HCT116 (cell line): ENCODE measurements at regions not wholly inside any gene's neighbourhood (a gene's known extent, or its start where the extent isn't known, plus 50 kb on each side); places are given as distances from the start of the nearest gene placed in this dataset.

ENCODE experiments used
- ATAC-seq: fragments of 200-7000 bp; cut with Tn5 transposase; 2 replicates; pipeline ENCODE4 v1.9.1; 2020; ENCODE audit warnings: mild to moderate bottlenecking, moderate library complexity
- BruUV-seq: library from RNA; stranded (reverse); fragments of 400-500 nt; replicated peaks from 2 replicates; lab custom pipeline; 2021; lab: Mats Ljungman, UMichigan
- CTCF ChIA-PET: fragments of 300-600 bp; sonication (Branson Sonifier 250); formaldehyde crosslinking; loops from one replicate; lab custom pipeline; 2021; ENCODE audit warnings: antibody characterized with exemption; lab: Charles Lee
- POLR2A ChIA-PET: fragments of 300-600, 350-600 bp; sonication (Branson Sonifier 250); formaldehyde crosslinking; loops from one replicate; lab custom pipeline; 2021; ENCODE audit warnings: antibody characterized with exemption; lab: Charles Lee
- RAD21 ChIA-PET, 2 experiments: fragments of 300-600 bp; sonication (Branson Sonifier 250); formaldehyde crosslinking; loops; one replicate each; lab custom pipeline; 2023; ENCODE audit warnings: low total read pairs in 2 of 2; ENCODE audit not compliant: uncharacterized antibody in 2 of 2, unreplicated experiment in 2 of 2, low non-redundant PET in 1 of 2; lab: Charles Lee
- DNase-seq: peaks from one replicate; pipeline ENCODE4 v3.0.0-alpha.2; 2010; ENCODE audit warnings: low read depth, low spot score
- H2AFZ ChIP-seq: fragments of 200-600 bp; shearing (Covaris generic), sonication (generic); 2 replicates; pipeline ENCODE4 v1.6.1; 2017; ENCODE audit warnings: low read depth, mixed run types, mixed read lengths, antibody characterized with exemption, low read length; ENCODE audit not compliant: poor library complexity, severe bottlenecking
- H3K27ac ChIP-seq: 2 replicates; pipeline ENCODE4 v1.5.1; 2012; ENCODE audit warnings: low read depth, low read length
- H3K27me3 ChIP-seq: fragments of 200-600 bp; sonication (generic); 2 replicates; pipeline ENCODE4 v1.6.1; 2016; ENCODE audit warnings: mixed run types, low read length, mixed read lengths; ENCODE audit not compliant: insufficient read depth
- H3K36me3 ChIP-seq, 2 experiments: fragments of 200-500 bp in 1 of 2; fragments of 200-600 bp in 1 of 2; sonication (Bioruptor generic) in 1 of 2; sonication (generic) in 1 of 2; 2 replicates each; pipeline versions ENCODE4 v1.5.1 to v1.6.1; 2014 to 2016; ENCODE audit warnings: low read length in 2 of 2, inconsistent platforms in 1 of 2, mixed read lengths in 1 of 2, mixed run types in 1 of 2; ENCODE audit not compliant: insufficient read depth in 2 of 2, control insufficient read depth in 1 of 2
- H3K4me1 ChIP-seq, 2 experiments: fragments of 200-600 bp in 1 of 2; sonication (generic) in 1 of 2; 2 replicates each; pipeline versions ENCODE4 v1.5.1 to v1.6.1; 2012 to 2017; ENCODE audit warnings: low read length in 2 of 2, inconsistent platforms in 1 of 2, mild to moderate bottlenecking in 1 of 2, mixed read lengths in 1 of 2, mixed run types in 1 of 2, moderate library complexity in 1 of 2; ENCODE audit not compliant: insufficient read depth in 2 of 2, control insufficient read depth in 1 of 2
- H3K4me2 ChIP-seq: fragments of 200-600 bp; sonication (generic); 2 replicates; pipeline ENCODE4 v1.6.1; 2017; ENCODE audit warnings: mixed run types, low read length, mixed read lengths
- H3K4me3 ChIP-seq, 2 experiments: fragments of 200-600 bp in 1 of 2; sonication (generic) in 1 of 2; replicated peaks in 1 of 2; 2 replicates each; pipeline ENCODE4 v1.5.1; 2011 to 2016; ENCODE audit warnings: low read length in 2 of 2, control low read depth in 1 of 2, low read depth in 1 of 2, mild to moderate bottlenecking in 1 of 2, mixed read lengths in 1 of 2, mixed run types in 1 of 2
- H3K79me2 ChIP-seq: fragments of 200-600 bp; sonication (generic); 2 replicates; pipeline ENCODE4 v1.6.1; 2017; ENCODE audit warnings: mild to moderate bottlenecking, mixed run types, low read length, moderate library complexity, mixed read lengths; ENCODE audit not compliant: insufficient read depth
- H3K9ac ChIP-seq: fragments of 200-600 bp; sonication (generic); 2 replicates; pipeline ENCODE4 v1.6.1; 2016; ENCODE audit warnings: low read length, mixed read lengths
- H3K9me2 ChIP-seq: fragments of 200-600 bp; sonication (generic), shearing (Covaris generic); 2 replicates; pipeline ENCODE4 v1.6.1; 2017; ENCODE audit warnings: mixed run types, mild to moderate bottlenecking, moderate library complexity; ENCODE audit not compliant: insufficient read depth
- H3K9me3 ChIP-seq, 2 experiments: fragments of 200-500 bp in 1 of 2; fragments of 200-600 bp in 1 of 2; sonication (Bioruptor generic) in 1 of 2; sonication (generic) in 1 of 2; 2 replicates each; pipeline ENCODE4 v1.6.1; 2014 to 2017; ENCODE audit warnings: low read length in 2 of 2, mixed read lengths in 2 of 2, inconsistent platforms in 1 of 2, low read depth in 1 of 2, mild to moderate bottlenecking in 1 of 2, mixed run types in 1 of 2, moderate library complexity in 1 of 2; ENCODE audit not compliant: control insufficient read depth in 1 of 2, insufficient read depth in 1 of 2
- H4K20me1 ChIP-seq: fragments of 200-600 bp; sonication (generic), shearing (Covaris generic); 2 replicates; pipeline ENCODE4 v1.6.1; 2017; ENCODE audit warnings: mixed run types, mild to moderate bottlenecking, moderate library complexity; ENCODE audit not compliant: insufficient read depth
- EGR1 ChIP-seq: IDR thresholded peaks from 2 replicates; pipeline ENCODE4 v1.6.1; 2012; ENCODE audit warnings: low read depth
- FOSL1 ChIP-seq: IDR thresholded peaks from 2 replicates; pipeline ENCODE4 v1.6.1; 2012; ENCODE audit warnings: low read depth
- POLR2AphosphoS5 ChIP-seq: IDR thresholded peaks from 2 replicates; pipeline ENCODE4 v1.6.1; 2011; ENCODE audit warnings: mild to moderate bottlenecking, low read depth, low read length, moderate library complexity
- TCF7L2 ChIP-seq: IDR thresholded peaks from 2 replicates; pipeline ENCODE4 v1.7.0; 2011; ENCODE audit warnings: borderline replicate concordance, inconsistent platforms; ENCODE audit not compliant: insufficient read depth, insufficient read length; ENCODE audit errors: extremely low read depth
- intact Hi-C: fragments of 100-400 bp; cut with micrococcal nuclease; formaldehyde crosslinking; loops from 2 replicates; pipeline ENCODE4 v1.10.0; 2022
- TF ChIP-seq, protein P1 (sequence below): IDR thresholded peaks from 2 replicates; pipeline ENCODE4 v1.6.1; 2012; ENCODE audit warnings: low read depth
- TF ChIP-seq, protein P2 (sequence below): IDR thresholded peaks from 2 replicates; pipeline ENCODE4 v1.6.1; 2012

DNA sequence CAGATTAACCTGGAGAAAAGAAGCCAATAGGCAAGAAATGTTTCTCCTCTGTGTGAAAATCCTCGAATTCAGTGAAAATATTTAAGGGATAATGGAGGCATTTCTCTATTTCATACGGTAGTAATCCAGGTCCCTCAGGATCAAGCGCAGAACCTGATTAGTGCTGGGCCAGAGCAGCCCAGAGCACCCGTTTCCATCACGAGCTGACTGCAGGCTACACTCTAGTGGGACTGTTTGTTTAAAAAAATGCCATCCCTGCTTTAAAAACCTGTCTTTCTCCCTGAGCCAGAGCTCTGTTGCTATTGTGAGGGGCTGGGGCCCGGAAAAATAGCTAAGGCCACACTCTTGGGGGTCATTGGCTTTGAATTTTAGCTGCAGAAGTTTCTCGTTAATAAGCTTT, 223.2 kb upstream of the E2F8 start:
- intact Hi-C loops = no loop called here
- CTCF ChIA-PET = no interaction called here
- TF ChIP-seq EGR1 = no peak
- TF ChIP-seq TCF7L2 = no peak
- H3K9ac ChIP-seq = no peak overlapping the region
- no TSS peak for BruUV-seq
- H3K4me2 ChIP-seq = no peak overlapping the region
- ATAC-seq = no peak
- peaks cover 61% of the 10 kb centered on the region; the same call in 1 of the 2 replicates for H3K27me3 ChIP-seq
- no peak for DNase-seq
- H3K27ac ChIP-seq = no peak overlapping the region
- no peaks in the 10 kb centered on the region for H4K20me1 ChIP-seq
- H3K36me3 ChIP-seq = no peaks in the 10 kb centered on the region
- no peaks in the 10 kb centered on the region for H3K4me1 ChIP-seq
- H3K79me2 ChIP-seq = no peaks in the 10 kb centered on the region
- no peaks in the 10 kb centered on the region for H3K9me2 ChIP-seq
- H3K4me3 ChIP-seq = no peak overlapping the region
- no peak overlapping the region for H2AFZ ChIP-seq
- RAD21 ChIA-PET = no interaction called here
- H3K9me3 ChIP-seq = no peaks in the 10 kb centered on the region
- POLR2A ChIA-PET = no interaction called here

DNA sequence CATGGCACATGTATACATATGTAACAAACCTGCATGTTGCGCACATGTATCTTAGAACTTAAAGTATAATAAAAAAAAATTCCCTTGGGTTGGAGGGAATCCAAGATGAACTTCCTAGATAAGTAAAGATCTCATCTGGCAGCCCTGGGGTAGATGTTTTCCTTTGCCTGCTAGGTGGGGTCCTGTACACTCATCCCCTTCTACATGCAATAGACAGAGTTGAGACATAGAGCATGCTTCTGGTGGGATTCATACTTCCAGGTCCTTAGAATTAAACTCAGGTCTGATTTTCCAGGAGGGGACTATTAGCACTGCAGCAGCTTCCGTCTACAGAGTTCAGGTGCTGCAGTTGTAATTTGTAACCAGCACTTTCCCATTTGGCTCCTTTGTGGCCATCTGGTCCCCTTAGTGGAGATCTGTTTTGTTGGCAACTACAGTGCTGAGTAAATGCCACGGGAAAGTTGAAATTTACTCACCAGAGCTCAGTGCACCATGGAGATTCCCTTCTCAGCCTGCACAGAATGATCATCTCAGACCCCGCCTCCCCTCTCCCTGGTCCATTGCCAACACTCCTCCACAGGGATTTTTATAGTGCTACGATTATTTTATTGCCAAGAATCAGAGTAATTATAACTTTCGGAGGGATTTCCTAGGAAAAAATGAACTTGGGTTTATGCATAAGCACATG, 220.1 kb upstream of the E2F8 start:
- no peaks in the 10 kb centered on the region for H3K4me1 ChIP-seq
- no peak overlapping the region for H3K9ac ChIP-seq
- no peaks in the 10 kb centered on the region for H4K20me1 ChIP-seq
- BruUV-seq = no TSS peak
- H3K79me2 ChIP-seq = no peaks in the 10 kb centered on the region
- H2AFZ ChIP-seq = no peak overlapping the region
- no peak overlapping the region for H3K4me2 ChIP-seq
- DNase-seq = no peak
- TF ChIP-seq FOSL1 (no peak), POLR2AphosphoS5 (no peak)
- TF ChIP-seq, protein P1, sequence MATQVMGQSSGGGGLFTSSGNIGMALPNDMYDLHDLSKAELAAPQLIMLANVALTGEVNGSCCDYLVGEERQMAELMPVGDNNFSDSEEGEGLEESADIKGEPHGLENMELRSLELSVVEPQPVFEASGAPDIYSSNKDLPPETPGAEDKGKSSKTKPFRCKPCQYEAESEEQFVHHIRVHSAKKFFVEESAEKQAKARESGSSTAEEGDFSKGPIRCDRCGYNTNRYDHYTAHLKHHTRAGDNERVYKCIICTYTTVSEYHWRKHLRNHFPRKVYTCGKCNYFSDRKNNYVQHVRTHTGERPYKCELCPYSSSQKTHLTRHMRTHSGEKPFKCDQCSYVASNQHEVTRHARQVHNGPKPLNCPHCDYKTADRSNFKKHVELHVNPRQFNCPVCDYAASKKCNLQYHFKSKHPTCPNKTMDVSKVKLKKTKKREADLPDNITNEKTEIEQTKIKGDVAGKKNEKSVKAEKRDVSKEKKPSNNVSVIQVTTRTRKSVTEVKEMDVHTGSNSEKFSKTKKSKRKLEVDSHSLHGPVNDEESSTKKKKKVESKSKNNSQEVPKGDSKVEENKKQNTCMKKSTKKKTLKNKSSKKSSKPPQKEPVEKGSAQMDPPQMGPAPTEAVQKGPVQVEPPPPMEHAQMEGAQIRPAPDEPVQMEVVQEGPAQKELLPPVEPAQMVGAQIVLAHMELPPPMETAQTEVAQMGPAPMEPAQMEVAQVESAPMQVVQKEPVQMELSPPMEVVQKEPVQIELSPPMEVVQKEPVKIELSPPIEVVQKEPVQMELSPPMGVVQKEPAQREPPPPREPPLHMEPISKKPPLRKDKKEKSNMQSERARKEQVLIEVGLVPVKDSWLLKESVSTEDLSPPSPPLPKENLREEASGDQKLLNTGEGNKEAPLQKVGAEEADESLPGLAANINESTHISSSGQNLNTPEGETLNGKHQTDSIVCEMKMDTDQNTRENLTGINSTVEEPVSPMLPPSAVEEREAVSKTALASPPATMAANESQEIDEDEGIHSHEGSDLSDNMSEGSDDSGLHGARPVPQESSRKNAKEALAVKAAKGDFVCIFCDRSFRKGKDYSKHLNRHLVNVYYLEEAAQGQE = no peak
- TF ChIP-seq, protein P2, sequence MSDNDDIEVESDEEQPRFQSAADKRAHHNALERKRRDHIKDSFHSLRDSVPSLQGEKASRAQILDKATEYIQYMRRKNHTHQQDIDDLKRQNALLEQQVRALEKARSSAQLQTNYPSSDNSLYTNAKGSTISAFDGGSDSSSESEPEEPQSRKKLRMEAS = no peak
- no peaks in the 10 kb centered on the region for H3K36me3 ChIP-seq
- H3K9me3 ChIP-seq = no peaks in the 10 kb centered on the region
- no peak for ATAC-seq
- H3K9me2 ChIP-seq = no peaks in the 10 kb centered on the region
- peaks cover 52% of the 10 kb centered on the region for H3K27me3 ChIP-seq
- H3K27ac ChIP-seq = no peak overlapping the region
- POLR2A ChIA-PET = no interaction called here
- RAD21 ChIA-PET = no interaction called here
- H3K4me3 ChIP-seq = no peak overlapping the region
- intact Hi-C loops = no loop called here
- CTCF ChIA-PET = no interaction called here
